OCI-LY3 (cell line): ENCODE measurements at regions not wholly inside any gene's neighbourhood (a gene's known extent, or its start where the extent isn't known, plus 50 kb on each side); places are given as distances from the start of the nearest gene placed in this dataset.

Experiments
- EZH2phosphoT487 ChIP-seq: fragments of 200-600 bp; shearing (Covaris generic); IDR thresholded peaks from 2 replicates; pipeline ENCODE4 v1.6.1; 2018; ENCODE audit warnings: antibody characterized with exemption, mixed run types, low read depth
- TF ChIP-seq, protein P1 (sequence below): fragments of 200-600, 300-600 bp; sonication (generic); IDR thresholded peaks from 2 replicates; pipeline ENCODE4 v1.5.1; 2014; ENCODE audit warnings: antibody characterized with exemption, low read length, low read depth

DNA sequence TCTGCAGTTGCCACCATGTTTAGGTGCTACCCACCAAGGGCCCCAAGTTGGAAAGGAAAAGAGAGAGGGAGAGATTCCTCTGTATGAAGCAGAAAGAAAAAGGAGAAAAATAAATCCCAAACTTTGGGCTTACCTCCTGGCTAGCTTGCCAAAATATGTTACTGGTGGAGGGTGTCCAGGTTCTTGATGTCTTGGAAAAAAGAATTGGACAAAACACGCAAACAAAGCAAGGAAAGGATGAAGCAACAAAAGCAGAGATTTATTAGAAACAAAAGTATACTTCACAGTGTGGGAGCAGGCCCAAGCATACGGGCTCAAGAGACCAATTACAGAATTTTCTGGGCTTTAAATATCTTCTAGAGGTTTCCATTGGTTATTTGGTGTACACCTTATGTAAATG lies 204.5 kb upstream of the LRRC7 start:
- TF ChIP-seq, protein P1, sequence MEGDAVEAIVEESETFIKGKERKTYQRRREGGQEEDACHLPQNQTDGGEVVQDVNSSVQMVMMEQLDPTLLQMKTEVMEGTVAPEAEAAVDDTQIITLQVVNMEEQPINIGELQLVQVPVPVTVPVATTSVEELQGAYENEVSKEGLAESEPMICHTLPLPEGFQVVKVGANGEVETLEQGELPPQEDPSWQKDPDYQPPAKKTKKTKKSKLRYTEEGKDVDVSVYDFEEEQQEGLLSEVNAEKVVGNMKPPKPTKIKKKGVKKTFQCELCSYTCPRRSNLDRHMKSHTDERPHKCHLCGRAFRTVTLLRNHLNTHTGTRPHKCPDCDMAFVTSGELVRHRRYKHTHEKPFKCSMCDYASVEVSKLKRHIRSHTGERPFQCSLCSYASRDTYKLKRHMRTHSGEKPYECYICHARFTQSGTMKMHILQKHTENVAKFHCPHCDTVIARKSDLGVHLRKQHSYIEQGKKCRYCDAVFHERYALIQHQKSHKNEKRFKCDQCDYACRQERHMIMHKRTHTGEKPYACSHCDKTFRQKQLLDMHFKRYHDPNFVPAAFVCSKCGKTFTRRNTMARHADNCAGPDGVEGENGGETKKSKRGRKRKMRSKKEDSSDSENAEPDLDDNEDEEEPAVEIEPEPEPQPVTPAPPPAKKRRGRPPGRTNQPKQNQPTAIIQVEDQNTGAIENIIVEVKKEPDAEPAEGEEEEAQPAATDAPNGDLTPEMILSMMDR, result no peak
- TF ChIP-seq EZH2phosphoT487, result no peak
